ENCODE measurements at regions not wholly inside any gene's neighbourhood (a gene's known extent, or its start where the extent isn't known, plus 50 kb on each side); places are given as distances from the start of the nearest gene placed in this dataset.

GRCh38 chr5:4348919-4349318 is 753.3 kb downstream of the IRX1 start:
- DNase-seq (ENCODE audit: low spot score), result no peak
- H4K20me1 ChIP-seq (ENCODE audit: insufficient read depth, low read length), result no peaks in the 10 kb centered on the region
- no peaks in the 10 kb centered on the region for H3K36me3 ChIP-seq (ENCODE audit: insufficient read depth, low read length)
- no TSS peak for BruUV-seq (replicated peaks)
- ChIA-PET CTCF (ENCODE audit: unreplicated experiment) (no interaction called here), POLR2A (no interaction called here)
- H3K9me2 ChIP-seq (ENCODE audit: insufficient read depth, low read length), result no peaks in the 10 kb centered on the region
- no peaks in the 10 kb centered on the region for H3K9me3 ChIP-seq (ENCODE audit: low read length)
- no peak overlapping the region for H2AFZ ChIP-seq (ENCODE audit: low read length)
- H3K27ac ChIP-seq (ENCODE audit: low read depth, low read length, poor library complexity, severe bottlenecking), result no peak overlapping the region
- intact Hi-C loops (cut with micrococcal nuclease; ENCODE audit: unreplicated experiment), result no loop called here
- H3K4me3 ChIP-seq (ENCODE audit: low read depth, low read length, poor library complexity, severe bottlenecking), result no peak overlapping the region
- H3K79me2 ChIP-seq (ENCODE audit: insufficient read depth, low read depth, low read length), result no peaks in the 10 kb centered on the region
- H3K4me1 ChIP-seq (ENCODE audit: insufficient read depth, low read length, poor library complexity, severe bottlenecking), result no peaks in the 10 kb centered on the region
- H3K4me2 ChIP-seq (ENCODE audit: low read length), result no peak overlapping the region
- TF ChIP-seq, protein P1, sequence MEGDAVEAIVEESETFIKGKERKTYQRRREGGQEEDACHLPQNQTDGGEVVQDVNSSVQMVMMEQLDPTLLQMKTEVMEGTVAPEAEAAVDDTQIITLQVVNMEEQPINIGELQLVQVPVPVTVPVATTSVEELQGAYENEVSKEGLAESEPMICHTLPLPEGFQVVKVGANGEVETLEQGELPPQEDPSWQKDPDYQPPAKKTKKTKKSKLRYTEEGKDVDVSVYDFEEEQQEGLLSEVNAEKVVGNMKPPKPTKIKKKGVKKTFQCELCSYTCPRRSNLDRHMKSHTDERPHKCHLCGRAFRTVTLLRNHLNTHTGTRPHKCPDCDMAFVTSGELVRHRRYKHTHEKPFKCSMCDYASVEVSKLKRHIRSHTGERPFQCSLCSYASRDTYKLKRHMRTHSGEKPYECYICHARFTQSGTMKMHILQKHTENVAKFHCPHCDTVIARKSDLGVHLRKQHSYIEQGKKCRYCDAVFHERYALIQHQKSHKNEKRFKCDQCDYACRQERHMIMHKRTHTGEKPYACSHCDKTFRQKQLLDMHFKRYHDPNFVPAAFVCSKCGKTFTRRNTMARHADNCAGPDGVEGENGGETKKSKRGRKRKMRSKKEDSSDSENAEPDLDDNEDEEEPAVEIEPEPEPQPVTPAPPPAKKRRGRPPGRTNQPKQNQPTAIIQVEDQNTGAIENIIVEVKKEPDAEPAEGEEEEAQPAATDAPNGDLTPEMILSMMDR (conservative IDR thresholded peaks at IDR 0.05; ENCODE audit: low read length), result no peak
- no peak for TF ChIP-seq EZH2phosphoT487 (IDR thresholded peaks at IDR 0.05; ENCODE audit: borderline replicate concordance, low read depth, low read length)

DNA sequence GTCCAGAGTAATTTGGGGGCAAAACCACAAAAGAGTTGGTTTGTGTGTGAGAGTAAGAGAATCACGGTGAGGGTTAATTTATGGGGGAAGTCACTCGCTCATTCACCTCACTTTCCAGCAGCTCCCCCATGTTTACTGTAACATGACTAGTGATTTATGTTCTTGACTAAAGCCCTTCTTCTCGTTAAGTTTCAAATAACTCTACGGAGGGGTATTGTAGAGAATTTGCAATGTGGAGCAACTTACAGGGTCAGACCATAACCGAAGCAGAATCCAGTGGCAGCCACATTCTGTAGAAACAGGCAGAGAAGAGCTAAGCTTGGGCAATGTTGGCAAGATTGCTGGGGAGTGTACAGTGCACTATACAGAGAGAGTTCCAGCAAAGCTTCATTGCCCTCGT is 760.6 kb downstream of the IRX1 start:
- intact Hi-C loops (cut with micrococcal nuclease; ENCODE audit: unreplicated experiment), result no loop called here
- no peak overlapping the region for H3K27ac ChIP-seq (ENCODE audit: low read depth, low read length, poor library complexity, severe bottlenecking)
- H3K9me2 ChIP-seq (ENCODE audit: insufficient read depth, low read length), result no peaks in the 10 kb centered on the region
- no peak for DNase-seq (ENCODE audit: low spot score)
- no peak overlapping the region for H3K4me3 ChIP-seq (ENCODE audit: low read depth, low read length, poor library complexity, severe bottlenecking)
- CTCF ChIA-PET (ENCODE audit: unreplicated experiment), result no interaction called here
- H2AFZ ChIP-seq (ENCODE audit: low read length), result no peak overlapping the region
- no peak overlapping the region for H3K4me2 ChIP-seq (ENCODE audit: low read length)
- no peaks in the 10 kb centered on the region for H3K9me3 ChIP-seq (ENCODE audit: low read length)
- H3K4me1 ChIP-seq (ENCODE audit: insufficient read depth, low read length, poor library complexity, severe bottlenecking), result no peaks in the 10 kb centered on the region
- H3K36me3 ChIP-seq (ENCODE audit: insufficient read depth, low read length), result no peaks in the 10 kb centered on the region
- TF ChIP-seq, protein P1 (conservative IDR thresholded peaks at IDR 0.05; ENCODE audit: low read length), result no peak
- TF ChIP-seq EZH2phosphoT487 (IDR thresholded peaks at IDR 0.05; ENCODE audit: borderline replicate concordance, low read depth, low read length), result no peak
- no peaks in the 10 kb centered on the region for H4K20me1 ChIP-seq (ENCODE audit: insufficient read depth, low read length)
- no peaks in the 10 kb centered on the region for H3K79me2 ChIP-seq (ENCODE audit: insufficient read depth, low read depth, low read length)
- POLR2A ChIA-PET, result interaction anchor here (0.8 kb wide), 1 partner anchor 11 kb away, joined by 4 read pairs; no protein-coding TSS in a partner anchor
- no TSS peak for BruUV-seq (replicated peaks)

DNA sequence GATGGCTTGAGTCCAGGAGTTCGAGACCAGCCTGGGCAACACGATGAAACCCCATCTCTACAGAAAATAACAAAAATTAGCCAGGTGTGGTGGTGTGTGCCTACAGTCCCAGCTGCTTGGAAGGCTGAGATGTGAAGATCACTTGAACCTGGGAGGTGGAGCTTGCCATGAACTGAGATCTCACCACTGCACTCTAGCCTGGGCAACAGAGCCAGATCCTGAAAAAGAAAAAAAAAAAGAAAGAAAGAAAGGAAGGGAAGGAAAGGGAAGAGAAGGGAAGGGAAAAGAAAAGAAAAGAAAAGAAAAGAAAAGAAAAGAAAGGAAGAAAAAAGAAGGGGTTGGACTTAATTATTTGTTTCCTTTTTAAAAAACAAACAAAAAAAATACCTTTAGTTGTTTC is 764.2 kb downstream of the IRX1 start:
- ChIA-PET POLR2A (interaction anchor here (0.7 kb wide), 1 partner anchor 42 kb away, joined by 3 read pairs; no protein-coding TSS in a partner anchor), CTCF (ENCODE audit: unreplicated experiment) (interaction anchor here (0.6 kb wide), 1 partner anchor 286 kb away, joined by 3 read pairs; no protein-coding TSS in a partner anchor)
- no peak for TF ChIP-seq EZH2phosphoT487 (IDR thresholded peaks at IDR 0.05; ENCODE audit: borderline replicate concordance, low read depth, low read length)
- TF ChIP-seq, protein P1 (conservative IDR thresholded peaks at IDR 0.05; ENCODE audit: low read length), result no peak
- no peak for DNase-seq (ENCODE audit: low spot score)
- Histone ChIP-seq H3K27ac (ENCODE audit: low read depth, low read length, poor library complexity, severe bottlenecking) (no peak overlapping the region), H3K4me3 (ENCODE audit: low read depth, low read length, poor library complexity, severe bottlenecking) (no peak overlapping the region), H3K36me3 (ENCODE audit: insufficient read depth, low read length) (no peaks in the 10 kb centered on the region), H3K9me2 (ENCODE audit: insufficient read depth, low read length) (no peaks in the 10 kb centered on the region), H2AFZ (ENCODE audit: low read length) (no peak overlapping the region), H3K9me3 (ENCODE audit: low read length) (no peaks in the 10 kb centered on the region), H3K4me2 (ENCODE audit: low read length) (no peak overlapping the region), H3K79me2 (ENCODE audit: insufficient read depth, low read depth, low read length) (no peaks in the 10 kb centered on the region), H4K20me1 (ENCODE audit: insufficient read depth, low read length) (no peaks in the 10 kb centered on the region), H3K4me1 (ENCODE audit: insufficient read depth, low read length, poor library complexity, severe bottlenecking) (no peaks in the 10 kb centered on the region)
- no TSS peak for BruUV-seq (replicated peaks)
- intact Hi-C loops (cut with micrococcal nuclease; ENCODE audit: unreplicated experiment), result no loop called here

Data from OCI-LY7 (cell line).